Immature natural killer cell (primary cell): ENCODE measurements at regions not wholly inside any gene's neighbourhood (a gene's known extent, or its start where the extent isn't known, plus 50 kb on each side); places are given as distances from the start of the nearest gene placed in this dataset.

ENCODE experiments used
- DNase-seq, 3 donors: peaks; one replicate each; pipeline ENCODE4 v3.0.0; 2022; ENCODE audit warnings: mixed read lengths in 1 of 3
- H3K27ac Mint-ChIP-seq, 6 donors: one replicate each; pipeline ENCODE4 v1.8.0; 2020; ENCODE audit warnings: mixed read lengths in 6 of 6, mild to moderate bottlenecking in 5 of 6, inconsistent platforms in 4 of 6, moderate library complexity in 3 of 6
- H3K27me3 Mint-ChIP-seq, 3 donors: one replicate each; pipeline ENCODE4 v1.8.0; 2020 to 2021; ENCODE audit warnings: low read depth in 3 of 3, mild to moderate bottlenecking in 3 of 3, mixed read lengths in 3 of 3, moderate library complexity in 3 of 3, inconsistent platforms in 1 of 3
- H3K36me3 Mint-ChIP-seq, 3 donors: one replicate each; pipeline ENCODE4 v1.8.0; 2020; ENCODE audit warnings: mixed read lengths in 3 of 3, inconsistent platforms in 2 of 3, mild to moderate bottlenecking in 2 of 3
- H3K4me1 Mint-ChIP-seq, 2 donors: one replicate each; pipeline ENCODE4 v1.8.0; 2020; ENCODE audit warnings: inconsistent platforms in 2 of 2, mild to moderate bottlenecking in 2 of 2, mixed read lengths in 2 of 2, moderate library complexity in 1 of 2
- H3K4me3 Mint-ChIP-seq, 5 donors: one replicate each; pipeline ENCODE4 v1.8.0; 2020; ENCODE audit warnings: mild to moderate bottlenecking in 5 of 5, mixed read lengths in 5 of 5, inconsistent platforms in 3 of 5, moderate library complexity in 3 of 5
- H3K9me3 Mint-ChIP-seq, 6 donors: one replicate each; pipeline ENCODE4 v1.8.0; 2020; ENCODE audit warnings: mild to moderate bottlenecking in 6 of 6, mixed read lengths in 6 of 6, inconsistent platforms in 4 of 6, moderate library complexity in 3 of 6

DNA sequence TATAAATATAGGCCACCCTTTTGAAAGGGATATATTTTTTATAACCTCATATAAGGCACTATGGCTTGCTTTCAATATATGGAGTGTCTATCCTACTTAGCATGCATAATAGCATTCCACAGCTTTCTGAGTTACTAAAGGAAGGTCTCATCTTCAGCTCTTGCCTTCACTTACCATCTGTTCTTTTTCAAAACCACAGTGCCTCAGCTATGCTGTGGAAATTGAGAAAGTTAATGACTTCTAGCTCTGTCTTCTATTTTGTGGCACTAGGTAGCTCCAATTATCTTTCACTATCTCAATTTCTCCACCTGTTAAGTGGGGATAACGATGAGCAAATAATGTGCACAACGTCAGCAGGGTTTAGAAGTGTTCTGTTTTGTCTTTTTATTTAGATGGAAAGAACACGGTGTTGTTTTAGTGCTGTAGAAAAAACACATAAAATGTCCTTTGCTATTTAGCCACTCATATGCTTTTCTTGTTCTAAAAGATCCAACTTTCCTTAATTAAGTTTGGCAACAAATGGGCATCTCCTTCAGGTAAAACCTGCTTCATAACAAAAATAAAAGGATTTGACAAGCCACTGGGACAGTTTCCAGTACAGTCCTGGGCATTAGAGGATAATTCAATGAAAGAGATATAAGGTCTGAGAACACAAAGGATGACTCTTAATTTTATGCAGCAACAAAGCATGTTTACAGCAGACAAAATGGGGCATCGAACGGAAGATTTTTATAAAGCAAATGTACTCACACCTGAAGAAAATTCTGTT is 462.0 kb upstream of the SYT1 start:
- Mint-ChIP-seq H3K27me3 (no peaks in the 10 kb centered on the region), H3K36me3 (no peaks in the 10 kb centered on the region), H3K9me3 (peaks cover 0 to 35% (median 11%) of the 10 kb centered on the region in 6 donors), H3K4me1 (no peaks in the 10 kb centered on the region), H3K27ac (no peak overlapping the region), H3K4me3 (no peak overlapping the region)
- DNase-seq: no peak

- H3K4me1 Mint-ChIP-seq: no peaks in the 10 kb centered on the region
- H3K27ac Mint-ChIP-seq: no peak overlapping the region
- DNase-seq: no peak
- H3K4me3 Mint-ChIP-seq: no peak overlapping the region
- no peaks in the 10 kb centered on the region for H3K36me3 Mint-ChIP-seq
- H3K9me3 Mint-ChIP-seq: peaks cover 0 to 33% (median 8%) of the 10 kb centered on the region in 6 donors
- no peaks in the 10 kb centered on the region for H3K27me3 Mint-ChIP-seq
Measured at GRCh38 chr12:78403136-78403535, 461.4 kb upstream of the SYT1 start.

- H3K27ac Mint-ChIP-seq: no peak overlapping the region
- H3K9me3 Mint-ChIP-seq: peaks cover 0 to 31% (median 4%) of the 10 kb centered on the region in 6 donors
- H3K4me1 Mint-ChIP-seq: no peaks in the 10 kb centered on the region
- no peak overlapping the region for H3K4me3 Mint-ChIP-seq
- DNase-seq: no peak
- H3K36me3 Mint-ChIP-seq: no peaks in the 10 kb centered on the region
- H3K27me3 Mint-ChIP-seq: no peaks in the 10 kb centered on the region
Measured at GRCh38 chr12:78403681-78404080, 460.9 kb upstream of the SYT1 start.

GRCh38 chr12:78406213-78406612 is 458.4 kb upstream of the SYT1 start:
- H3K9me3 Mint-ChIP-seq: peaks cover 0 to 26% (median 4%) of the 10 kb centered on the region in 6 donors
- H3K4me3 Mint-ChIP-seq: no peak overlapping the region
- no peaks in the 10 kb centered on the region for H3K27me3 Mint-ChIP-seq
- no peaks in the 10 kb centered on the region for H3K36me3 Mint-ChIP-seq
- H3K27ac Mint-ChIP-seq: no peak overlapping the region
- DNase-seq: no peak
- no peaks in the 10 kb centered on the region for H3K4me1 Mint-ChIP-seq

DNA sequence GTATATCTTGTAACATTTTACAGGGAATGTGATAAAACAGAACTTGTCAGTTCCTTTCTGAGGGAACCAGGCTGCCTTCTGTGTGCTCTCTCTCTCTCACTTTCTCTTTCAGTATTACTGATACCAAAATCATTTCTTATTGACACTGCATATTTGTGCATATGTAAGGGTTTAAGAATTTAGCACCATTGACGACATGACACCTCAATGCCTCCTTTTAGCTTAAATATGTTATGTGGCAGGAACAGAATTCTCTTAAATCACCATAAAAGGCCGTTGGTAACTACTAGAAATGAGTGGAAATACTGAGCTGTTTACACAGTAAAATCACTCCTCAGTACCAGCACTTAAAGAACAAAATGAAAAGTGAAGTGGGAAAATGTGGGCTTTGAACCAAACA is 457.7 kb upstream of the SYT1 start:
- no peak overlapping the region for H3K4me3 Mint-ChIP-seq
- H3K4me1 Mint-ChIP-seq: no peaks in the 10 kb centered on the region
- H3K9me3 Mint-ChIP-seq: peaks cover 0 to 26% (median 4%) of the 10 kb centered on the region in 6 donors
- H3K27ac Mint-ChIP-seq: no peak overlapping the region
- DNase-seq: no peak
- no peaks in the 10 kb centered on the region for H3K36me3 Mint-ChIP-seq
- no peaks in the 10 kb centered on the region for H3K27me3 Mint-ChIP-seq

- DNase-seq: no peak
- Mint-ChIP-seq H3K27ac (no peak overlapping the region), H3K4me3 (no peak overlapping the region), H3K36me3 (no peaks in the 10 kb centered on the region), H3K4me1 (no peaks in the 10 kb centered on the region), H3K9me3 (peaks cover 2 to 28% (median 5%) of the 10 kb centered on the region in 6 donors), H3K27me3 (no peaks in the 10 kb centered on the region)
Measured at GRCh38 chr12:78407722-78408121, 456.9 kb upstream of the SYT1 start.

- H3K36me3 Mint-ChIP-seq: no peaks in the 10 kb centered on the region
Measured at GRCh38 chr12:78414071-78414470, 450.5 kb upstream of the SYT1 start.

DNA sequence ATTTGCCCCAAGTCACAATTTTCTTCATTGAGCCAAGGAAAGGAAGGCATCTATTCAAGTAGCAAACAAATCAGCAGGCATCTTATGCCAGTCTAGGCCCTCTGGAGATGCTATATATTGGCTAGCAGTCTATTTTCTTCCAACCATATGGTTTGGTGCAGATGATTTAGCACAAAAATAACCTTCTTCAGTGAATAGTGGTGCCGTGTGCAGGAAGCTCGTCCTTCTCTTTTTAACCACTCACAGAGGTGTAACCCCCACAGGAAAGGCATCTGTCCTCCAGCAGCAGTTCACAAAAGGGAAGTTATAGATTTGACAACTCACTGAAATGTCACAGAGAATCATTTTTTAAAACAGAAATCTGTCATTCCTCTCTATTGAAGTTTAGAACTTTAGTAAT is 445.7 kb upstream of the SYT1 start:
- H3K9me3 Mint-ChIP-seq: peaks cover 0 to 34% (median 13%) of the 10 kb centered on the region in 6 donors
- H3K27me3 Mint-ChIP-seq: peaks cover 0 to 1% (median 1%) of the 10 kb centered on the region in 3 donors
- no peak overlapping the region for H3K4me3 Mint-ChIP-seq
- no peak for DNase-seq
- H3K4me1 Mint-ChIP-seq: peaks cover 0 to 12% of the 10 kb centered on the region in 2 donors
- no peaks in the 10 kb centered on the region for H3K36me3 Mint-ChIP-seq
- H3K27ac Mint-ChIP-seq: no peak overlapping the region

More at GRCh38 chr12:78414071-78414470, 450.5 kb upstream of the SYT1 start:
- H3K27me3 Mint-ChIP-seq: peaks cover 0 to 1% (median 0%) of the 10 kb centered on the region in 3 donors
- peaks cover 0 to 20% (median 11%) of the 10 kb centered on the region in 6 donors for H3K9me3 Mint-ChIP-seq
- DNase-seq: no peak
- no peak overlapping the region for H3K4me3 Mint-ChIP-seq
- no peak overlapping the region for H3K27ac Mint-ChIP-seq
- H3K4me1 Mint-ChIP-seq: peaks cover 0 to 7% of the 10 kb centered on the region in 2 donors

DNA sequence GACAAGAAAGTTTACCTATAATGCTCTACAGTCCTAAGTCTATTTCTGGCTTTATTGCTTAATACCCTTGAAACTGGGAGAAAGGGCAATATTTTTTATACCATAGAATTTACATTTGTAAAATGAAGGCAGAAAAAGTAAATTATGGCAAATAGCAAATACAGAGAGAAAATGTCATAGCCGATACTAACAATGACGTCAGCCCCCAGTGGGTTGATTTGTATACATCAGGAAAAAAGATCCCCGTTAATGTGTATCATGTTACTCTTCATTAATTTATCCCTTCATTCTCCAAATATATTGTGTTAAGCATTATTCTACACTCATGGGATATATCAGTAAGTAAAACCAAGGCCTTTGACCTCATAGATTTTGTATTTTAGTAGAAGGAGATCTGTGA is 445.1 kb upstream of the SYT1 start:
- no peak overlapping the region for H3K27ac Mint-ChIP-seq
- H3K4me1 Mint-ChIP-seq: peaks cover 0 to 12% of the 10 kb centered on the region in 2 donors
- no peak overlapping the region for H3K4me3 Mint-ChIP-seq
- peaks cover 0 to 34% (median 13%) of the 10 kb centered on the region in 6 donors for H3K9me3 Mint-ChIP-seq
- H3K36me3 Mint-ChIP-seq: no peaks in the 10 kb centered on the region
- peaks cover 0 to 1% (median 0%) of the 10 kb centered on the region in 3 donors for H3K27me3 Mint-ChIP-seq
- DNase-seq: no peak

- Mint-ChIP-seq H3K4me3 (no peak overlapping the region), H3K27ac (no peak overlapping the region), H3K36me3 (no peaks in the 10 kb centered on the region), H3K27me3 (peaks cover 0 to 1% (median 0%) of the 10 kb centered on the region in 3 donors), H3K4me1 (peaks cover 0 to 12% of the 10 kb centered on the region in 2 donors), H3K9me3 (peaks cover 0 to 34% (median 8%) of the 10 kb centered on the region in 6 donors)
- no peak for DNase-seq
Measured at GRCh38 chr12:78420991-78421390, 443.6 kb upstream of the SYT1 start.

- DNase-seq: no peak
- peaks cover 0 to 2% (median 0%) of the 10 kb centered on the region in 3 donors for H3K27me3 Mint-ChIP-seq
- no peaks in the 10 kb centered on the region for H3K4me1 Mint-ChIP-seq
- H3K4me3 Mint-ChIP-seq: no peak overlapping the region
- H3K36me3 Mint-ChIP-seq: no peaks in the 10 kb centered on the region
- H3K9me3 Mint-ChIP-seq: peaks cover 9 to 41% (median 19%) of the 10 kb centered on the region in 6 donors
- no peak overlapping the region for H3K27ac Mint-ChIP-seq
Measured at GRCh38 chr12:78430551-78430950, 434.0 kb upstream of the SYT1 start.

- H3K4me3 Mint-ChIP-seq: no peak overlapping the region
- H3K27ac Mint-ChIP-seq: no peak overlapping the region
- no peaks in the 10 kb centered on the region for H3K4me1 Mint-ChIP-seq
- no peaks in the 10 kb centered on the region for H3K36me3 Mint-ChIP-seq
- H3K27me3 Mint-ChIP-seq: peaks cover 0 to under 1% (median 0%) of the 10 kb centered on the region in 3 donors
- DNase-seq: no peak
- H3K9me3 Mint-ChIP-seq: peaks cover 13 to 48% (median 24%) of the 10 kb centered on the region in 6 donors
Measured at GRCh38 chr12:78431931-78432330, 432.6 kb upstream of the SYT1 start.

DNA sequence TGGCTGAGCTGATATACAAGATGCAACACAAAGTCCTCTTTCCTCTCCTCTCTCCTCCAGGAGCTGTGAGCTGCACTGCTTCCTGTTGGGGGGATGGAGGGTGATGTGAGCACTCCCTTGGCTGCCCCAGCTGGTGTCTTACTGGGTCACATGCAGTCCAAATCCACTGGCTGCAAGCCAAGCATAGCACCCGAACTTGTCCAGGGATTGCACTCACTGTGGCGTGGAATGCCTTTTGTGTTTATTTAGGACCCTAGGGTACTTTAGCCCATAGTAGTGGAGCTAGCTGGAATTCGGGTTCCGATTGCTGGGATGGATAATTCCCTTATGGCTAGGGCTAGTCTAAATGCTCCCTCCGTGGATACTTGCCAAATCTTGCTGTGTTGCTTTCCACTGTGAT is 424.9 kb upstream of the SYT1 start:
- H3K4me3 Mint-ChIP-seq: no peak overlapping the region
- H3K4me1 Mint-ChIP-seq: no peaks in the 10 kb centered on the region
- no peak for DNase-seq
- no peaks in the 10 kb centered on the region for H3K36me3 Mint-ChIP-seq
- H3K27me3 Mint-ChIP-seq: no peaks in the 10 kb centered on the region
- H3K9me3 Mint-ChIP-seq: peaks cover 22 to 63% (median 42%) of the 10 kb centered on the region in 6 donors
- no peak overlapping the region for H3K27ac Mint-ChIP-seq

DNA sequence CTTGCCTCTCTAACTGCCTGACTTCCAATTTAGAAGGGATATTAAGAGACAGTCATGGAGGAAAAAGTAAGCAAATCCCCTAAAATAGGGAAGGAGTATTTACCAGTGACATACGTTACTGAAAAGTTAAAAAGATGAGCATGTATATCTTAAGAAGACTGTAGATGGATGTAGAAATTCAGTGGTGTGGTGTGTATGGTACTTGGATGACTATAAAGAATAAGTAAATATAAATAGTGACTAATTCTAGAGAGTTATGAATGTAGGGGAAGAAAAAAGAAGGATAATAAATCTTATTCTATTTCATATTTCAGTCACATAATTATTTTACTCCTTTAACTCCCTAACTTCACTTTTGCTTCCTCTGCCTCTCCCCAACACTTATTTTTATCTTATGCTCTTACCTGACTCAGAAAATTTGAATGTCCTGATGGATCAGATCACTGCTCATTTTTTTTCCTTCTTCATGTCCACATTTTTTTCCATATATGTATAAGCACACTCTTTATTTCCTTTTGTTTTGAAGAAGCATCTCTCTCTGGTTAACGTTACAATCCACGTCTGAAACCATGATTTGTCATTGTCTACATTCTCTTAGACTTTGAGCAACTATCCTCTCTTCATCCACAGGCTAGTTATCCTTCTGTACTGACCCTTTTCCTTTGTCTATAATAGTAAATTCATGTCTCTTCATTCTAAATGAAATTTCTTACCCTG is 422.7 kb upstream of the SYT1 start:
- peaks cover 17 to 65% (median 37%) of the 10 kb centered on the region in 6 donors for H3K9me3 Mint-ChIP-seq
- H3K4me1 Mint-ChIP-seq: no peaks in the 10 kb centered on the region
- no peaks in the 10 kb centered on the region for H3K27me3 Mint-ChIP-seq
- no peak for DNase-seq
- H3K36me3 Mint-ChIP-seq: no peaks in the 10 kb centered on the region
- no peak overlapping the region for H3K4me3 Mint-ChIP-seq
- H3K27ac Mint-ChIP-seq: no peak overlapping the region
